ENCODE measurements at regions not wholly inside any gene's neighbourhood (a gene's known extent, or its start where the extent isn't known, plus 50 kb on each side); places are given as distances from the start of the nearest gene placed in this dataset.
"Not testable (repeated sequence)": the region's sequence is repeated elsewhere in the genome, so short reads cannot be mapped to it uniquely, and the experiment has no call there.

- no peak for DNase-seq
Observed at GRCh38 chr3:5707794-5708193, 520.3 kb downstream of the EDEM1 start.

GRCh38 chr3:5709714-5710113 lies 522.2 kb downstream of the EDEM1 start:
- no peak for DNase-seq

- DNase-seq = no peak
Observed at GRCh38 chr3:5710718-5711117, 523.2 kb downstream of the EDEM1 start.

- no peak for DNase-seq
Observed at GRCh38 chr3:5717254-5717653, 529.7 kb downstream of the EDEM1 start.

- DNase-seq = not testable (repeated sequence)
Observed at GRCh38 chr3:5719668-5720067, 532.2 kb downstream of the EDEM1 start.

GRCh38 chr3:5725801-5726200 lies 538.3 kb downstream of the EDEM1 start:
- no peak for DNase-seq

- no peak for DNase-seq
Observed at GRCh38 chr3:5726621-5727020, 539.1 kb downstream of the EDEM1 start.

- DNase-seq = no peak
Observed at GRCh38 chr3:5727743-5728484, 540.4 kb downstream of the EDEM1 start.

- no peak for DNase-seq
Observed at GRCh38 chr3:5729852-5730251, 542.3 kb downstream of the EDEM1 start.

GRCh38 chr3:5731100-5731499 lies 543.6 kb downstream of the EDEM1 start:
- DNase-seq = no peak

GRCh38 chr3:5732081-5732480 lies 544.6 kb downstream of the EDEM1 start:
- no peak for DNase-seq

GRCh38 chr3:5733995-5734394 lies 546.5 kb downstream of the EDEM1 start:
- no peak for DNase-seq

GRCh38 chr3:5735896-5736295 lies 548.4 kb downstream of the EDEM1 start:
- DNase-seq = no peak

GRCh38 chr3:5739299-5739935 lies 551.9 kb downstream of the EDEM1 start:
- DNase-seq = no peak

- no peak for DNase-seq
Observed at GRCh38 chr3:5739949-5740348, 552.4 kb downstream of the EDEM1 start.

GRCh38 chr3:5741017-5741416 lies 553.5 kb downstream of the EDEM1 start:
- DNase-seq = no peak

- no peak for DNase-seq
Observed at GRCh38 chr3:5750091-5750490, 562.6 kb downstream of the EDEM1 start.

GRCh38 chr3:5750874-5751640 lies 563.5 kb downstream of the EDEM1 start:
- DNase-seq = no peak

- no peak for DNase-seq
Observed at GRCh38 chr3:5754602-5755001, 567.1 kb downstream of the EDEM1 start.

GRCh38 chr3:5756443-5756842 lies 568.9 kb downstream of the EDEM1 start:
- no peak for DNase-seq

- DNase-seq = no peak
Observed at GRCh38 chr3:5757213-5757804, 569.8 kb downstream of the EDEM1 start.

- no peak for DNase-seq
Observed at GRCh38 chr3:5758699-5759098, 571.2 kb downstream of the EDEM1 start.

GRCh38 chr3:5762506-5762905 lies 575.0 kb downstream of the EDEM1 start:
- DNase-seq = no peak

- no peak for DNase-seq
Observed at GRCh38 chr3:5766848-5767247, 579.3 kb downstream of the EDEM1 start.
